Activated B cell treated with CpG ODN at 0.5 μM for 24 hours (primary cell): ENCODE measurements at regions not wholly inside any gene's neighbourhood (a gene's known extent, or its start where the extent isn't known, plus 50 kb on each side); places are given as distances from the start of the nearest gene placed in this dataset.

Experiments used
- ATAC-seq: fragments of 200-7000 bp; cut with Tn5 transposase; one replicate; pipeline ENCODE4 v1.10.0; 2021; ENCODE audit warnings: low read depth, mild to moderate bottlenecking, moderate library complexity
- CTCF ChIA-PET: fragments of 350-600 bp; sonication (Branson Sonifier 250); formaldehyde crosslinking; loops from one replicate; lab custom pipeline; 2021; ENCODE audit warnings: antibody characterized with exemption; lab: Charles Lee
- POLR2A ChIA-PET: fragments of 350-600 bp; sonication (Branson Sonifier 250); formaldehyde crosslinking; loops from one replicate; lab custom pipeline; 2021; ENCODE audit warnings: antibody characterized with exemption; lab: Charles Lee
- DNase-seq: peaks from one replicate; pipeline ENCODE4 v3.0.0; 2022
- H3K27ac Mint-ChIP-seq: one replicate; pipeline ENCODE4 v1.8.0; 2020; ENCODE audit warnings: mixed read lengths
- H3K27me3 Mint-ChIP-seq: one replicate; pipeline ENCODE4 v1.8.0; 2021; ENCODE audit warnings: mixed read lengths
- H3K36me3 Mint-ChIP-seq: one replicate; pipeline ENCODE4 v1.8.0; 2021; ENCODE audit warnings: low read depth, mixed read lengths
- H3K4me1 Mint-ChIP-seq: one replicate; pipeline ENCODE4 v1.8.0; 2021; ENCODE audit warnings: mixed read lengths
- H3K4me3 Mint-ChIP-seq: one replicate; pipeline ENCODE4 v1.8.0; 2020; ENCODE audit warnings: mild to moderate bottlenecking, mixed read lengths
- H3K9me3 Mint-ChIP-seq: one replicate; pipeline ENCODE4 v1.8.0; 2020; ENCODE audit warnings: mixed read lengths
- intact Hi-C: fragments of 100-400 bp; cut with micrococcal nuclease; formaldehyde crosslinking; loops from one replicate; pipeline ENCODE4 v1.15.1; 2024
- TF ChIP-seq, protein P1 (sequence below): fragments of 200-600 bp; IDR thresholded peaks from one replicate; pipeline ENCODE4 v1.8.0; 2022; ENCODE audit warnings: antibody characterized with exemption, mild to moderate bottlenecking

DNA sequence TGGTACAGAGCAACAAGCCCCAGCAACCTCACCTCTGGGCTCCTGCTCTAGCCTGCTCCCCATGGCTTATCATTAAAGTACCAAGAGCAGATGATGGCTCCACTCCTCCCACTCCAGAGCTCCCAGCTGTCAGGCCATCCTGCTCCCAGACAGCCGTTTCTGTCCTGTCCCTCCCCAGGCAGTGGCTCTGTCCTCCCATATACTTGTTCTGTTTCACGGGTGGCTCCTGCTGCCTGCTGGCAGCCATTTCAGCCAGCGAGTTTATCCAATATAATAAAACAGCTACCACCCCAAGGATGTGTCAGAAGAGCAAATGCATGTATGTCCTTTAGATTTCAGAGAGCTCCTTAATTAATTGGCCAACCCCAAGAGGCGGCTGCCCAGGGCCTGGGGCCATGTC is 79.4 kb upstream of the VSTM2B start:
- H3K27ac Mint-ChIP-seq: no peak overlapping the region
- no peaks in the 10 kb centered on the region for H3K36me3 Mint-ChIP-seq

DNA sequence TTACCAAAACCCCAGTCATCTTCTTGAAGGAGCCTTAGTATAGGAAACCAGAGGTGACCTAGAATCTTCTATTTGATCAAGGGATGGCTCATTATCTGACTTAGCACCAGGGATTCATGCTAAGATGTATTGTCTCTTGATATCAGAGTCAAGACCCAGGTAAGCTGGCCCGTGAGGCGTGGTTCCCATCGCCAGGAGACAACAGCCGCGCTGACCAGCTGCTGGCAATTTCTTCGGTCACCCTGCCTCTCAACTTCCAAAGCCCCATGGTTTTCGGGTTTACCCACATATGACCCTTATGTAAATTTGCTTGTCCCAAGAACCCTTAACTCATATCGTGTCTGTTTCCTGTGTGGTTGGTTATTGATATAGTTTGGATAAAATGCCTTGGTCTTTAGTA is 77.7 kb upstream of the VSTM2B start:
- intact Hi-C loops: no loop called here
- H3K9me3 Mint-ChIP-seq: peaks cover 3% of the 10 kb centered on the region
- H3K36me3 Mint-ChIP-seq: no peaks in the 10 kb centered on the region
- H3K4me3 Mint-ChIP-seq: no peak overlapping the region
- peaks cover 4% of the 10 kb centered on the region for H3K27me3 Mint-ChIP-seq
- DNase-seq: no peak
- ChIA-PET POLR2A (no interaction called here), CTCF (no interaction called here)
- no peak overlapping the region for H3K27ac Mint-ChIP-seq
- TF ChIP-seq, protein P1, sequence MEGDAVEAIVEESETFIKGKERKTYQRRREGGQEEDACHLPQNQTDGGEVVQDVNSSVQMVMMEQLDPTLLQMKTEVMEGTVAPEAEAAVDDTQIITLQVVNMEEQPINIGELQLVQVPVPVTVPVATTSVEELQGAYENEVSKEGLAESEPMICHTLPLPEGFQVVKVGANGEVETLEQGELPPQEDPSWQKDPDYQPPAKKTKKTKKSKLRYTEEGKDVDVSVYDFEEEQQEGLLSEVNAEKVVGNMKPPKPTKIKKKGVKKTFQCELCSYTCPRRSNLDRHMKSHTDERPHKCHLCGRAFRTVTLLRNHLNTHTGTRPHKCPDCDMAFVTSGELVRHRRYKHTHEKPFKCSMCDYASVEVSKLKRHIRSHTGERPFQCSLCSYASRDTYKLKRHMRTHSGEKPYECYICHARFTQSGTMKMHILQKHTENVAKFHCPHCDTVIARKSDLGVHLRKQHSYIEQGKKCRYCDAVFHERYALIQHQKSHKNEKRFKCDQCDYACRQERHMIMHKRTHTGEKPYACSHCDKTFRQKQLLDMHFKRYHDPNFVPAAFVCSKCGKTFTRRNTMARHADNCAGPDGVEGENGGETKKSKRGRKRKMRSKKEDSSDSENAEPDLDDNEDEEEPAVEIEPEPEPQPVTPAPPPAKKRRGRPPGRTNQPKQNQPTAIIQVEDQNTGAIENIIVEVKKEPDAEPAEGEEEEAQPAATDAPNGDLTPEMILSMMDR: no peak
- no peak for ATAC-seq
- no peaks in the 10 kb centered on the region for H3K4me1 Mint-ChIP-seq

More for the DNA sequence above, 79.4 kb upstream of the VSTM2B start:
- TF ChIP-seq, protein P1: no peak
- ChIA-PET CTCF (no interaction called here), POLR2A (no interaction called here)
- no peak for ATAC-seq
- peaks cover 3% of the 10 kb centered on the region for H3K9me3 Mint-ChIP-seq
- no peak for DNase-seq
- H3K4me1 Mint-ChIP-seq: no peaks in the 10 kb centered on the region
- peaks cover 4% of the 10 kb centered on the region for H3K27me3 Mint-ChIP-seq
- intact Hi-C loops: no loop called here
- H3K4me3 Mint-ChIP-seq: no peak overlapping the region

DNA sequence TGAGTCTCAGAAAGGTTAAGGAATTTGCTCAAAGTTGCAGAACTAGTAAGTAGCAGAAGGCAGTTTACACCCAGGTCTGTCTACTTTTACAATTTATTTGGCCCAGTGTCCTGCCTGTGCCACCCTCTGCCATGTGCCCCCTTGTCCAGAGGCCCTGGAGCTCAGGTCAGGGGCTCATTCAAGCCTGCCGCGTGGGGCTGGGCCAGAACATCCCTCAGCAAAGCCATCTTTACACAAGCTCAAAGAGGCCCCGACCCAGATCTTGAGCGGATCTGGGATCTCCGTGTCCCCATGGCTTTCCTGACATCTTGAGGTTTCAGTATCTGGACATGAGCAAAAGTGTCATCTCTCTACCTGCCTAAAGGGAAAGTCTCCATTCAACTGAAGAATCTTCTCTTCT is 76.4 kb upstream of the VSTM2B start:
- TF ChIP-seq, protein P1: no peak
- no peaks in the 10 kb centered on the region for H3K36me3 Mint-ChIP-seq
- H3K4me3 Mint-ChIP-seq: no peak overlapping the region
- ATAC-seq: no peak
- H3K27ac Mint-ChIP-seq: no peak overlapping the region
- ChIA-PET CTCF (no interaction called here), POLR2A (no interaction called here)
- H3K27me3 Mint-ChIP-seq: peaks cover 4% of the 10 kb centered on the region
- H3K4me1 Mint-ChIP-seq: no peaks in the 10 kb centered on the region
- peaks cover 2% of the 10 kb centered on the region for H3K9me3 Mint-ChIP-seq
- intact Hi-C loops: no loop called here
- no peak for DNase-seq

DNA sequence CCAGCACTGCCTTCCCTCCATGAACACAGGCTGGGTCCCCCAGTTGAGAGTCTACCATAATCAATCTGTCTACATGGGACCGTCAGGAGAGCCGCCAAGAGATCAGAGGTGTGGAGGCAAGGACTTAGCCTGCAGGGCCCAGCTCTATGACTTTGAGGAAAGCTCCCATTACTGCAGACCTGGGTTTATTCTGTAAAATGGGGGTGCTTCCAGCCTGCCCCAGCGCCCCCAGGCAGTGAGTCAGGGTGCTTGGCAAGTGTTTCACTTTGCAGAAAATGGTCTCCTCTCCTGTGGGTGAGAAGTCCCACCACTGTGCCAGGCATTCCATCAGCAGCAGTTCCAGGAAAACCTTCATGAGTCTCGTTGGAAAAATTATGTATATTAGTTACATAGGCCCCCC is 75.5 kb upstream of the VSTM2B start:
- Mint-ChIP-seq H3K27ac (no peak overlapping the region), H3K4me1 (no peaks in the 10 kb centered on the region), H3K27me3 (peaks cover 4% of the 10 kb centered on the region), H3K36me3 (no peaks in the 10 kb centered on the region), H3K9me3 (peaks cover 2% of the 10 kb centered on the region), H3K4me3 (no peak overlapping the region)
- TF ChIP-seq, protein P1: no peak
- ATAC-seq (no peak), DNase-seq (no peak)
- ChIA-PET CTCF (no interaction called here), POLR2A (no interaction called here)
- intact Hi-C loops: no loop called here

DNA sequence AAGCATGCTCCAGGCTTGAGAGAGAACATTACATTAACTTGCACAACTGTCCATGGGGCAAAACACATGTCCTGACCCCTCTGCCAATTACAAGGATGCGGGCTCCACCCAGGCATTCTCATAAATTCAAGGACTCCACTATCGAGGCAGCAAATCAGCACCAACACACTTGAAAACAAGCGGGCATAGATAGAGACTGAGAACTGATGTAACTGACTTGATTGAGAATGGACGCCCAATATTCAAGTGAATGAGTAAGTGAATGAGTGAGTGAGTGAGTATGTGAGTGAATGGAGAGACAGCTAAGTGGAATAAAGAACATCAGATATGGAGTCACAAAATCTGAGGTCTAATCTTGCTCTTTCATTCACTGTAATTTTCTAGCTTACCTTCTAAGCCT is 75.0 kb upstream of the VSTM2B start:
- POLR2A ChIA-PET: no interaction called here

More for the DNA sequence above, 75.0 kb upstream of the VSTM2B start:
- TF ChIP-seq, protein P1: no peak
- H3K27ac Mint-ChIP-seq: no peak overlapping the region
- DNase-seq (no peak), ATAC-seq (no peak)
- H3K4me1 Mint-ChIP-seq: no peaks in the 10 kb centered on the region
- H3K9me3 Mint-ChIP-seq: peaks cover 2% of the 10 kb centered on the region
- no peak overlapping the region for H3K4me3 Mint-ChIP-seq
- peaks cover 4% of the 10 kb centered on the region for H3K27me3 Mint-ChIP-seq
- intact Hi-C loops: no loop called here
- CTCF ChIA-PET: no interaction called here
- H3K36me3 Mint-ChIP-seq: no peaks in the 10 kb centered on the region
